ENCODE measurements at regions not wholly inside any gene's neighbourhood (a gene's known extent, or its start where the extent isn't known, plus 50 kb on each side); places are given as distances from the start of the nearest gene placed in this dataset.

- Histone ChIP-seq H3K4me3 (ENCODE audit: low read depth in 2 of 2, low read length in 1 of 2) (no peak overlapping the region), H3K79me2 (ENCODE audit: insufficient read depth) (no peaks in the 10 kb centered on the region), H3K27me3 (ENCODE audit: insufficient read depth) (no peaks in the 10 kb centered on the region), H4K20me1 (ENCODE audit: insufficient read depth) (no peaks in the 10 kb centered on the region), H2AFZ (ENCODE audit: low read depth) (no peak overlapping the region), H3K9ac (no peak overlapping the region), H3K9me3 (no peaks in the 10 kb centered on the region), H3F3A (replicated peaks; ENCODE audit: insufficient read depth) (no peaks in the 10 kb centered on the region), H3K4me2 (no peak overlapping the region), H3K9me2 (no peaks in the 10 kb centered on the region), H3K4me1 (ENCODE audit: control insufficient read depth in 1 of 2, insufficient read depth in 2 of 2, low read depth in 1 of 2, low read length in 1 of 2) (no peaks in the 10 kb centered on the region), H3K36me3 (replicated peaks in 1 of 2; ENCODE audit: control insufficient read depth in 1 of 2, insufficient read depth in 2 of 2, low read length in 1 of 2) (no peaks in the 10 kb centered on the region), H3K27ac (ENCODE audit: low read depth in 2 of 2, low read length in 1 of 2) (no peak overlapping the region)
- POLR2A ChIA-PET = no interaction called here
- TF ChIP-seq JUND (IDR thresholded peaks at IDR 0.05) (no peak), RAD21 (IDR thresholded peaks at IDR 0.05; ENCODE audit: low read length) (no peak), REST (IDR thresholded peaks at IDR 0.05; ENCODE audit: low read depth, low read length) (no peak), RXRA (IDR thresholded peaks at IDR 0.05; ENCODE audit: borderline replicate concordance, low read depth) (no peak), GABPA (IDR thresholded peaks at IDR 0.05; ENCODE audit: low read depth) (no peak), YY1 (IDR thresholded peaks at IDR 0.05; ENCODE audit: low read depth) (no peak), NFIC (IDR thresholded peaks at IDR 0.05; ENCODE audit: borderline replicate concordance) (no peak), MAX (IDR thresholded peaks at IDR 0.05; ENCODE audit: low read depth) (no peak), RCOR1 (IDR thresholded peaks at IDR 0.05; ENCODE audit: low read length) (no peak), FOXJ3 (CRISPR knock-in tag; IDR thresholded peaks at IDR 0.05) (no peak), TCF12 (IDR thresholded peaks at IDR 0.05) (no peak), ELF1 (IDR thresholded peaks at IDR 0.05) (no peak), IRF3 (IDR thresholded peaks at IDR 0.05; ENCODE audit: low read depth, low read length) (no peak)
- CTCF ChIA-PET = no interaction called here
- DNase-seq = no peak
- WGBS (ENCODE audit: low lambda C conversion rate) = 46% methylated on average over 4 of the region's 4 CpGs
These were observed 500.6 kb upstream of the ID4 start for GRCh38 chr6:19336579-19336978.

GRCh38 chr6:19337101-19337500 is 500.1 kb upstream of the ID4 start:
- no peak overlapping the region for H3K4me2 ChIP-seq
- no peaks in the 10 kb centered on the region for H3K4me1 ChIP-seq (ENCODE audit: control insufficient read depth in 1 of 2, insufficient read depth in 2 of 2, low read depth in 1 of 2, low read length in 1 of 2)
- no peak for DNase-seq
- H3K36me3 ChIP-seq (replicated peaks in 1 of 2; ENCODE audit: control insufficient read depth in 1 of 2, insufficient read depth in 2 of 2, low read length in 1 of 2) = no peaks in the 10 kb centered on the region
- TF ChIP-seq ELF1 (IDR thresholded peaks at IDR 0.05) = no peak
- no peaks in the 10 kb centered on the region for H4K20me1 ChIP-seq (ENCODE audit: insufficient read depth)
- no peak overlapping the region for H3K27ac ChIP-seq (ENCODE audit: low read depth in 2 of 2, low read length in 1 of 2)
- H3K27me3 ChIP-seq (ENCODE audit: insufficient read depth) = no peaks in the 10 kb centered on the region
- ChIA-PET CTCF (no interaction called here), POLR2A (no interaction called here)
- no peak overlapping the region for H3K9ac ChIP-seq
- no peaks in the 10 kb centered on the region for H3K9me2 ChIP-seq
- no peaks in the 10 kb centered on the region for H3F3A ChIP-seq (replicated peaks; ENCODE audit: insufficient read depth)
- whole genome bisulfite sequencing (ENCODE audit: low lambda C conversion rate) = 10% methylated on average over 6 of the region's 6 CpGs
- no peak overlapping the region for H2AFZ ChIP-seq (ENCODE audit: low read depth)
- H3K4me3 ChIP-seq (ENCODE audit: low read depth in 2 of 2, low read length in 1 of 2) = no peak overlapping the region
- H3K79me2 ChIP-seq (ENCODE audit: insufficient read depth) = no peaks in the 10 kb centered on the region
- H3K9me3 ChIP-seq = no peaks in the 10 kb centered on the region
